GM18858 (cell line): ENCODE measurements at regions not wholly inside any gene's neighbourhood (a gene's known extent, or its start where the extent isn't known, plus 50 kb on each side); places are given as distances from the start of the nearest gene placed in this dataset.
"Not testable (repeated sequence)": the region's sequence is repeated elsewhere in the genome, so short reads cannot be mapped to it uniquely, and the experiment has no call there.

Source experiments
- ATAC-seq: cut with Tn5 transposase; IDR thresholded peaks from one replicate; pipeline ENCODE4 v1.9.1; 2021; ENCODE audit not compliant: unreplicated experiment

GRCh38 chr4:163681208-163681821 is 186.8 kb downstream of the TMA16 start:
- ATAC-seq = peak; percentile 86

- ATAC-seq = no peak
Observed at GRCh38 chr4:163688856-163689255, 194.4 kb downstream of the TMA16 start.

GRCh38 chr4:163693211-163693610 is 198.7 kb downstream of the TMA16 start:
- ATAC-seq = no peak

GRCh38 chr4:163693776-163694175 is 199.3 kb downstream of the TMA16 start:
- no peak for ATAC-seq

GRCh38 chr4:163694385-163694784 is 199.9 kb downstream of the TMA16 start:
- ATAC-seq = no peak

- ATAC-seq = no peak
Observed at GRCh38 chr4:163697121-163697520, 202.6 kb downstream of the TMA16 start.

- not testable (repeated sequence) for ATAC-seq
Observed at GRCh38 chr4:163700383-163700782, 205.9 kb downstream of the TMA16 start.

GRCh38 chr4:163701916-163702315 is 207.4 kb downstream of the TMA16 start:
- ATAC-seq = peak; percentile 89

GRCh38 chr4:163702736-163703135 is 208.2 kb downstream of the TMA16 start:
- no peak for ATAC-seq

GRCh38 chr4:163703251-163703650 is 208.8 kb downstream of the TMA16 start:
- no peak for ATAC-seq

- ATAC-seq = no peak
Observed at GRCh38 chr4:163707873-163708272, 213.4 kb downstream of the TMA16 start.

- no peak for ATAC-seq
Observed at GRCh38 chr4:163709601-163710000, 215.1 kb downstream of the TMA16 start.

- no peak for ATAC-seq
Observed at GRCh38 chr4:163710158-163710557, 215.7 kb downstream of the TMA16 start.

- ATAC-seq = not testable (repeated sequence)
Observed at GRCh38 chr4:163724495-163724894, 230.0 kb downstream of the TMA16 start.

- no peak for ATAC-seq
Observed at GRCh38 chr4:163726641-163727040, 232.2 kb downstream of the TMA16 start.

GRCh38 chr4:163731071-163731470 is 236.6 kb downstream of the TMA16 start:
- no peak for ATAC-seq

GRCh38 chr4:163732473-163732872 is 238.0 kb downstream of the TMA16 start:
- ATAC-seq = no peak

- no peak for ATAC-seq
Observed at GRCh38 chr4:163736876-163737275, 242.4 kb downstream of the TMA16 start.

GRCh38 chr4:163737846-163738245 is 243.4 kb downstream of the TMA16 start:
- not testable (repeated sequence) for ATAC-seq

- ATAC-seq = no peak
Observed at GRCh38 chr4:163738521-163738920, 244.0 kb downstream of the TMA16 start.

- ATAC-seq = peak; percentile 96
Observed at GRCh38 chr4:163744861-163745260, 250.4 kb downstream of the TMA16 start.

GRCh38 chr4:163747293-163747692 is 252.8 kb downstream of the TMA16 start:
- ATAC-seq = no peak

GRCh38 chr4:163747886-163748285 is 253.4 kb downstream of the TMA16 start:
- ATAC-seq = no peak
